Sigmoid colon (tissue), 3 donors: ENCODE measurements at regions not wholly inside any gene's neighbourhood (a gene's known extent, or its start where the extent isn't known, plus 50 kb on each side); places are given as distances from the start of the nearest gene placed in this dataset.

Experiments
- CTCF ChIP-seq, 4 experiments: fragments of 450-650 bp in 3 of 4; fragments of 200-600 bp in 1 of 4; IDR thresholded peaks; one replicate each; pipeline ENCODE4 v1.5.1; 2016 to 2019; ENCODE audit warnings: antibody characterized with exemption in 4 of 4, mild to moderate bottlenecking in 3 of 4, moderate library complexity in 2 of 4
- POLR2A ChIP-seq, 2 donors: fragments of 450-650 bp; IDR thresholded peaks; one replicate each; pipeline ENCODE4 v1.6.1; 2016; ENCODE audit warnings: antibody characterized with exemption in 2 of 2, mild to moderate bottlenecking in 2 of 2, moderate library complexity in 2 of 2

GRCh38 chr12:71038960-71039359 lies 118.4 kb upstream of the PTPRR start:
- no peak for TF ChIP-seq CTCF (IDR thresholded peaks at IDR 0.05)
- no peak for TF ChIP-seq POLR2A (IDR thresholded peaks at IDR 0.05)
